ENCODE measurements at regions not wholly inside any gene's neighbourhood (a gene's known extent, or its start where the extent isn't known, plus 50 kb on each side); places are given as distances from the start of the nearest gene placed in this dataset.

DNA sequence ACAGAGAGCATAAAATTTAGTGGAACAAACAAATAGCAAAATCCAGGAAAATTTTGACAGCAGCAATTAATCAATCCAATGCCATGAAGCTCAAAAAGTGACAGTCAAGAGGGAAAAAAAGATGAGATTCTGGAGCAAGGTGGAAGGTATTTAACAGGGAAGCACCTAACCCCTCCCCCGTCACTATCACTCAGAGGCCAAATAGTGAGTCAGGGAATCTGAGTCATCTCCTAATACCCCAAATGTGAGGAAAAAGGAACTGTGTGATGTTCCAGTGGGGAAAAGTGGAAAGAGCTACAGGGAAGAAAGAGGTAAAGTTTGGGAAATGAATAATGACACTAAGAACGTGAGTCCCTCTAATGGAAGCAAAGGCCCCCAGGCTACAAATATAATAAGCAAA lies 113.2 kb upstream of the PHF14 start:
- H3K4me3 ChIP-seq (ENCODE audit: low read depth in 1 of 2, low read length in 2 of 2), result no peak overlapping the region
- H3K79me2 ChIP-seq (ENCODE audit: insufficient read depth, low read length), result no peaks in the 10 kb centered on the region
- no peaks in the 10 kb centered on the region for H3K9me3 ChIP-seq (ENCODE audit: insufficient read depth, low read length, severe bottlenecking)
- no peak overlapping the region for H2AFZ ChIP-seq (ENCODE audit: low read depth, low read length)
- no peak overlapping the region for H3K4me2 ChIP-seq (ENCODE audit: insufficient read depth, low read length)
- no peaks in the 10 kb centered on the region for H4K20me1 ChIP-seq (ENCODE audit: insufficient read depth, low read length)
- no peaks in the 10 kb centered on the region for H3K4me1 ChIP-seq (ENCODE audit: insufficient read depth, low read length)
- ATAC-seq (ENCODE audit: insufficient read depth, low read depth), result no peak
- no peak overlapping the region for H3K27ac ChIP-seq (ENCODE audit: low read length)
- H3K9ac ChIP-seq (ENCODE audit: low read depth, low read length), result no peak overlapping the region
- no peak for DNase-seq
- TF ChIP-seq, protein P1, sequence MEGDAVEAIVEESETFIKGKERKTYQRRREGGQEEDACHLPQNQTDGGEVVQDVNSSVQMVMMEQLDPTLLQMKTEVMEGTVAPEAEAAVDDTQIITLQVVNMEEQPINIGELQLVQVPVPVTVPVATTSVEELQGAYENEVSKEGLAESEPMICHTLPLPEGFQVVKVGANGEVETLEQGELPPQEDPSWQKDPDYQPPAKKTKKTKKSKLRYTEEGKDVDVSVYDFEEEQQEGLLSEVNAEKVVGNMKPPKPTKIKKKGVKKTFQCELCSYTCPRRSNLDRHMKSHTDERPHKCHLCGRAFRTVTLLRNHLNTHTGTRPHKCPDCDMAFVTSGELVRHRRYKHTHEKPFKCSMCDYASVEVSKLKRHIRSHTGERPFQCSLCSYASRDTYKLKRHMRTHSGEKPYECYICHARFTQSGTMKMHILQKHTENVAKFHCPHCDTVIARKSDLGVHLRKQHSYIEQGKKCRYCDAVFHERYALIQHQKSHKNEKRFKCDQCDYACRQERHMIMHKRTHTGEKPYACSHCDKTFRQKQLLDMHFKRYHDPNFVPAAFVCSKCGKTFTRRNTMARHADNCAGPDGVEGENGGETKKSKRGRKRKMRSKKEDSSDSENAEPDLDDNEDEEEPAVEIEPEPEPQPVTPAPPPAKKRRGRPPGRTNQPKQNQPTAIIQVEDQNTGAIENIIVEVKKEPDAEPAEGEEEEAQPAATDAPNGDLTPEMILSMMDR (IDR thresholded peaks at IDR 0.05; ENCODE audit: borderline replicate concordance, extremely low read depth, low read length, poor library complexity, severe bottlenecking), result no peak
- TF ChIP-seq EZH2 (IDR thresholded peaks at IDR 0.05; ENCODE audit: borderline replicate concordance, low read depth, low read length, severe bottlenecking), result no peak
- no peaks in the 10 kb centered on the region for H3K27me3 ChIP-seq (ENCODE audit: insufficient read depth, low read length, poor library complexity)
- no peaks in the 10 kb centered on the region for H3K36me3 ChIP-seq (ENCODE audit: insufficient read depth, low read length)

DNA sequence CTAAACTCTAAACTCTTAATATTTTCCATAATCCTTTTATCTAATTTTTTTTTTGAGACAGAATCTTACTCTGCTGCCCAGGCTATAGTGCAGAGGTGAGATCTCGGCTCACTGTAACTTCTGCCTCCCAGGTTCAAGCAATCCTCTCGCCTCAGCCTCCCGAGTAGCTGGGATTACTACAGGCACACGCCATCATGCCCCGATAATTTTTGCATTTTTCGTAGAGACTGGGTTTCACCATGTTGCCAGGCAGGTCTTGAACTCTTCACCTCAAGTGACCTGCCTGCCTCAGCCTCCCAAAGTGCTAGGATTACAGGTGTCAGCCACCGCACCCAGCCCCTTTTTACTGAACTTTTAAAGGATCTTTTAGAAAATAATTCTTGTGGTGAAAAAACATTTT lies 110.2 kb upstream of the PHF14 start:
- no peaks in the 10 kb centered on the region for H3K36me3 ChIP-seq (ENCODE audit: insufficient read depth, low read length)
- H2AFZ ChIP-seq (ENCODE audit: low read depth, low read length), result no peak overlapping the region

DNA sequence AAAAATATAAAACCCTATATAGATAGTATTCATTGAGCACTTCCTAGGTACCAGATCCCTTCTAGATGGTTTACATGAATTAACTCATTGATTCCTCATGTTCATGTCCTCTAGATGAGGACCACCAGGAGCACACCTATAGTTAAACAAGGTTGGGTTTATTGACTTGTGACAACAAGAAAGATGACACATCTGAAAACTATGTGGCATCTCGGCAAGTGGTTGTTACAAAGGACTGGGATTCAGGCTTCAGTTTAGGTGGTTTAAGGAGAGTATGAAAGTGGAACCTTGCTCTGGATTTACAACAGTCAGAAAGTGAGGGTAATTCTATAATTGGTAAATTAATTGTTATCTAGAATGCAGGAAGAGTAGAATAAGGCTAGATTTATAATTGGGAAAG lies 99.0 kb upstream of the PHF14 start:
- H3K9ac ChIP-seq (ENCODE audit: low read depth, low read length), result no peak overlapping the region
- H3K4me2 ChIP-seq (ENCODE audit: insufficient read depth, low read length), result no peak overlapping the region
- DNase-seq (no peak), ATAC-seq (ENCODE audit: insufficient read depth, low read depth) (no peak)
- H3K79me2 ChIP-seq (ENCODE audit: insufficient read depth, low read length), result no peaks in the 10 kb centered on the region
- H3K4me1 ChIP-seq (ENCODE audit: insufficient read depth, low read length), result no peaks in the 10 kb centered on the region
- no peak overlapping the region for H2AFZ ChIP-seq (ENCODE audit: low read depth, low read length)
- H4K20me1 ChIP-seq (ENCODE audit: insufficient read depth, low read length), result no peaks in the 10 kb centered on the region
- TF ChIP-seq, protein P1 (IDR thresholded peaks at IDR 0.05; ENCODE audit: borderline replicate concordance, extremely low read depth, low read length, poor library complexity, severe bottlenecking), result no peak
- TF ChIP-seq EZH2 (IDR thresholded peaks at IDR 0.05; ENCODE audit: borderline replicate concordance, low read depth, low read length, severe bottlenecking), result no peak
- no peak overlapping the region for H3K4me3 ChIP-seq (ENCODE audit: low read depth in 1 of 2, low read length in 2 of 2)
- peaks cover 4% of the 10 kb centered on the region for H3K27me3 ChIP-seq (ENCODE audit: insufficient read depth, low read length, poor library complexity)
- H3K9me3 ChIP-seq (ENCODE audit: insufficient read depth, low read length, severe bottlenecking), result no peaks in the 10 kb centered on the region
- H3K36me3 ChIP-seq (ENCODE audit: insufficient read depth, low read length), result no peaks in the 10 kb centered on the region
- no peak overlapping the region for H3K27ac ChIP-seq (ENCODE audit: low read length)

More for the DNA sequence above, 110.2 kb upstream of the PHF14 start:
- no peaks in the 10 kb centered on the region for H3K79me2 ChIP-seq (ENCODE audit: insufficient read depth, low read length)
- H3K27ac ChIP-seq (ENCODE audit: low read length), result no peak overlapping the region
- H3K4me1 ChIP-seq (ENCODE audit: insufficient read depth, low read length), result no peaks in the 10 kb centered on the region
- DNase-seq (no peak), ATAC-seq (ENCODE audit: insufficient read depth, low read depth) (no peak)
- H3K4me3 ChIP-seq (ENCODE audit: low read depth in 1 of 2, low read length in 2 of 2), result no peak overlapping the region
- no peaks in the 10 kb centered on the region for H4K20me1 ChIP-seq (ENCODE audit: insufficient read depth, low read length)
- no peak overlapping the region for H3K9ac ChIP-seq (ENCODE audit: low read depth, low read length)
- H3K9me3 ChIP-seq (ENCODE audit: insufficient read depth, low read length, severe bottlenecking), result no peaks in the 10 kb centered on the region
- TF ChIP-seq, protein P1 (IDR thresholded peaks at IDR 0.05; ENCODE audit: borderline replicate concordance, extremely low read depth, low read length, poor library complexity, severe bottlenecking), result no peak
- no peaks in the 10 kb centered on the region for H3K27me3 ChIP-seq (ENCODE audit: insufficient read depth, low read length, poor library complexity)
- H3K4me2 ChIP-seq (ENCODE audit: insufficient read depth, low read length), result no peak overlapping the region

DNA sequence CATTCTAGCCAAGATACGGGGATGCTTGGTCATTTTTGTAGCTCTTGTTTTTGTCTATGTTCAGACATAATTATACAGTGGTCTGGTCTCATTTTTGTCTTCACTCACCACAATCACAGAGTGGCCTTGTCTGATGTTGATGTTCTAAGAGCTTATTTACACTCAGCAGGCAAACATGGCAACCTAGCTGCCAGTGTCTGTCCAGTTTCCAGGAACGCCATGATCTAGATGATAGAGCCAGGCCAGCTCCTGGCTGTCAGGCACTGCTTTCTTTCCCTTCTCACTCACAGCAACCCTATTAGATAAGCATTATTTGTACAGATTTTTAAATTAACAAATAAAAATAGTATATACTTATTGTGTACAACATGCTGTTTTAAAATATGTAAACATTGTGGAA lies 98.6 kb upstream of the PHF14 start:
- Histone ChIP-seq H3K4me2 (ENCODE audit: insufficient read depth, low read length) (no peak overlapping the region), H2AFZ (ENCODE audit: low read depth, low read length) (no peak overlapping the region), H3K27ac (ENCODE audit: low read length) (no peak overlapping the region), H3K4me3 (ENCODE audit: low read depth in 1 of 2, low read length in 2 of 2) (no peak overlapping the region), H3K36me3 (ENCODE audit: insufficient read depth, low read length) (no peaks in the 10 kb centered on the region), H3K79me2 (ENCODE audit: insufficient read depth, low read length) (no peaks in the 10 kb centered on the region), H4K20me1 (ENCODE audit: insufficient read depth, low read length) (no peaks in the 10 kb centered on the region), H3K27me3 (ENCODE audit: insufficient read depth, low read length, poor library complexity) (peaks cover 4% of the 10 kb centered on the region), H3K4me1 (ENCODE audit: insufficient read depth, low read length) (no peaks in the 10 kb centered on the region), H3K9me3 (ENCODE audit: insufficient read depth, low read length, severe bottlenecking) (no peaks in the 10 kb centered on the region), H3K9ac (ENCODE audit: low read depth, low read length) (no peak overlapping the region)
- ATAC-seq (ENCODE audit: insufficient read depth, low read depth) (no peak), DNase-seq (no peak)
- TF ChIP-seq, protein P1 (IDR thresholded peaks at IDR 0.05; ENCODE audit: borderline replicate concordance, extremely low read depth, low read length, poor library complexity, severe bottlenecking), result no peak
- no peak for TF ChIP-seq EZH2 (IDR thresholded peaks at IDR 0.05; ENCODE audit: borderline replicate concordance, low read depth, low read length, severe bottlenecking)
